Bronchial epithelial cell (primary cell): ENCODE measurements at regions not wholly inside any gene's neighbourhood (a gene's known extent, or its start where the extent isn't known, plus 50 kb on each side); places are given as distances from the start of the nearest gene placed in this dataset.

Experiments used
- DNase-seq: peaks from one replicate; pipeline ENCODE4 v3.0.0-alpha.2; 2010; ENCODE audit warnings: low read depth
- FAIRE-seq: peaks from 2 replicates; lab custom pipeline; 2011; peaks lifted over from hg19 to GRCh38; lab: Jason Lieb, UNC
- H3K27me3 ChIP-seq: 2 replicates; pipeline ENCODE4 v1.5.1; 2011; ENCODE audit warnings: low read length; ENCODE audit not compliant: control insufficient read depth, insufficient read depth
- H3K36me3 ChIP-seq: 2 replicates; pipeline ENCODE4 v1.5.1; 2011; ENCODE audit warnings: low read length; ENCODE audit not compliant: control insufficient read depth, insufficient read depth
- H3K4me3 ChIP-seq: 2 replicates; pipeline ENCODE4 v1.5.1; 2011; ENCODE audit warnings: mild to moderate bottlenecking, low read depth, low read length, control low read depth
- CTCF ChIP-seq: IDR thresholded peaks from 2 replicates; pipeline ENCODE4 v1.5.1; 2011; ENCODE audit warnings: mild to moderate bottlenecking, moderate library complexity, low read length, control low read depth, inconsistent platforms; ENCODE audit not compliant: insufficient read depth, severe bottlenecking

GRCh38 chr21:16608209-16608830, 878.5 kb downstream of the USP25 start:
- no peaks in the 10 kb centered on the region for H3K36me3 ChIP-seq
- H3K4me3 ChIP-seq = no peak overlapping the region
- peak; percentile 41 for TF ChIP-seq CTCF
- H3K27me3 ChIP-seq = no peaks in the 10 kb centered on the region
- FAIRE-seq (no peak), DNase-seq (peak; percentile 34)

- no peak for TF ChIP-seq CTCF
- Histone ChIP-seq H3K36me3 (no peaks in the 10 kb centered on the region), H3K4me3 (no peak overlapping the region), H3K27me3 (no peaks in the 10 kb centered on the region)
- DNase-seq = no peak
- no peak for FAIRE-seq
These were observed 889.5 kb downstream of the USP25 start for GRCh38 chr21:16619281-16619680.

GRCh38 chr21:16620786-16621320, 891.1 kb downstream of the USP25 start:
- Histone ChIP-seq H3K27me3 (no peaks in the 10 kb centered on the region), H3K36me3 (no peaks in the 10 kb centered on the region), H3K4me3 (no peak overlapping the region)
- TF ChIP-seq CTCF = no peak
- FAIRE-seq (no peak), DNase-seq (no peak)

- DNase-seq = no peak
- no peaks in the 10 kb centered on the region for H3K27me3 ChIP-seq
- FAIRE-seq = no peak
- H3K4me3 ChIP-seq = no peak overlapping the region
- no peaks in the 10 kb centered on the region for H3K36me3 ChIP-seq
- no peak for TF ChIP-seq CTCF
These were observed 888.2 kb upstream of the CXADR start for GRCh38 chr21:16624479-16625118.

- no peaks in the 10 kb centered on the region for H3K36me3 ChIP-seq
- DNase-seq (no peak), FAIRE-seq (no peak)
- no peak for TF ChIP-seq CTCF
- H3K27me3 ChIP-seq = no peaks in the 10 kb centered on the region
- H3K4me3 ChIP-seq = no peak overlapping the region
These were observed 887.4 kb upstream of the CXADR start for GRCh38 chr21:16625491-16625890.
